ENCODE measurements at regions not wholly inside any gene's neighbourhood (a gene's known extent, or its start where the extent isn't known, plus 50 kb on each side); places are given as distances from the start of the nearest gene placed in this dataset.
"Not testable (repeated sequence)": the region's sequence is repeated elsewhere in the genome, so short reads cannot be mapped to it uniquely, and the experiment has no call there.

GRCh38 chr14:71397371-71397770 lies 490.1 kb downstream of the PCNX1 start:
- no peak for DNase-seq (ENCODE audit: low spot score)

- no peak for DNase-seq (ENCODE audit: low spot score)
These were observed 491.2 kb downstream of the PCNX1 start for GRCh38 chr14:71398450-71398849.

GRCh38 chr14:71399057-71399487 lies 491.8 kb downstream of the PCNX1 start:
- peak; percentile 56 for DNase-seq (ENCODE audit: low spot score)

GRCh38 chr14:71400871-71401321 lies 493.6 kb downstream of the PCNX1 start:
- DNase-seq (ENCODE audit: low spot score): no peak

- DNase-seq (ENCODE audit: low spot score): not testable (repeated sequence)
These were observed 495.2 kb downstream of the PCNX1 start for GRCh38 chr14:71402415-71402814.

- peak; percentile 27 for DNase-seq (ENCODE audit: low spot score)
These were observed 496.4 kb downstream of the PCNX1 start for GRCh38 chr14:71403656-71404055.

GRCh38 chr14:71405676-71406075 lies 498.4 kb downstream of the PCNX1 start:
- no peak for DNase-seq (ENCODE audit: low spot score)

- no peak for DNase-seq (ENCODE audit: low spot score)
These were observed 501.2 kb downstream of the PCNX1 start for GRCh38 chr14:71408362-71409030.

- DNase-seq (ENCODE audit: low spot score): no peak
These were observed 503.5 kb downstream of the PCNX1 start for GRCh38 chr14:71410578-71411284.

- DNase-seq (ENCODE audit: low spot score): no peak
These were observed 504.0 kb downstream of the PCNX1 start for GRCh38 chr14:71411285-71411595.

GRCh38 chr14:71411738-71412137 lies 504.5 kb downstream of the PCNX1 start:
- no peak for DNase-seq (ENCODE audit: low spot score)

- DNase-seq (ENCODE audit: low spot score): no peak
These were observed 507.6 kb downstream of the PCNX1 start for GRCh38 chr14:71414631-71415403.

GRCh38 chr14:71415404-71415690 lies 508.1 kb downstream of the PCNX1 start:
- no peak for DNase-seq (ENCODE audit: low spot score)

GRCh38 chr14:71416392-71416791 lies 509.1 kb downstream of the PCNX1 start:
- DNase-seq (ENCODE audit: low spot score): no peak

- no peak for DNase-seq (ENCODE audit: low spot score)
These were observed 511.4 kb downstream of the PCNX1 start for GRCh38 chr14:71418532-71419245.

- DNase-seq (ENCODE audit: low spot score): no peak
These were observed 508.7 kb upstream of the RGS6 start for GRCh38 chr14:71423481-71423880.

GRCh38 chr14:71424941-71425340 lies 507.3 kb upstream of the RGS6 start:
- DNase-seq (ENCODE audit: low spot score): no peak

GRCh38 chr14:71426001-71426400 lies 506.2 kb upstream of the RGS6 start:
- DNase-seq (ENCODE audit: low spot score): no peak

- DNase-seq (ENCODE audit: low spot score): no peak
These were observed 502.3 kb upstream of the RGS6 start for GRCh38 chr14:71429902-71430301.

- DNase-seq (ENCODE audit: low spot score): no peak
These were observed 501.9 kb upstream of the RGS6 start for GRCh38 chr14:71430321-71430677.

GRCh38 chr14:71430678-71431376 lies 501.4 kb upstream of the RGS6 start:
- no peak for DNase-seq (ENCODE audit: low spot score)
